ENCODE measurements at regions not wholly inside any gene's neighbourhood (a gene's known extent, or its start where the extent isn't known, plus 50 kb on each side); places are given as distances from the start of the nearest gene placed in this dataset.

DNA sequence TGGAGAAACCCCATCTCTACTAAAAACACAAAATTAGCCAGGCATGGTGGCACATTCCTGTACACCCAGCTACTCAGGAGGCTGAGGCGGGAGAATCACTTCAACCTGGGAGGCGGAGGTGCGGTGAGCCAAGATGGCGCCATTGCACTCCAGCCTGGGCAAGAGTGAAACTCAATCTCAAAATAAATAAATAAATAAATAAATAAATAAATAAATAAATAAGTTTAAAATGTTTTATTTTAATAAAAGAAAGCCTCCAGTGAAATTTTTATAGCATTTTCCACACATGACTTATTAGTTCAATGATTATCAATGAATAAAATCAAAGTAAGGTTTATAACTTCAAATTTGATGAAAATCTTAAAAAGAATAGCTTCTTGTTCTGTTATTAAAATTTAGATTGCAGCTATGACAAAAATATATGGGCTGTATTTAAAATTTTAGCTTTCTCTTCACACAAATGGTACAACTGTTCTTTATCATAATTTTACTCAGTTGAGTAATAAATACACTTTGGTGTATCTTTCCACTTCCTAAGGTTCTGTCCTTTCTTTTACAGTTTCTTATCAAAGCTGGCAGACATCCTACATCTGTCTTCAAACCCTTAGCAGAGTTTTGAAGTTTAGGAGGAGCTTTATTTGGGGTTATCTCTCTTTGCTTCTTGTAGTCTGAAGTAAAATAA lies 78.4 kb upstream of the ZSWIM2 start (continued):
- peak; percentile 56; the same call in 1 of the 2 replicates for TF ChIP-seq SMARCC2 (IDR thresholded peaks at IDR 0.05; ENCODE audit: low read depth)
- no peak for TF ChIP-seq JUN (IDR thresholded peaks at IDR 0.05; ENCODE audit: borderline replicate concordance, low read depth, low read length)
- TF ChIP-seq JUN (CRISPR knock-in tag; IDR thresholded peaks at IDR 0.05; ENCODE audit: borderline replicate concordance), result no peak
- TF ChIP-seq GATAD2B (IDR thresholded peaks at IDR 0.05; ENCODE audit: borderline replicate concordance), result 0 out of 2 replicates have a peak, but pooled peaks have one; percentile 42
- TF ChIP-seq ZNF785 (CRISPR knock-in tag; IDR thresholded peaks at IDR 0.05), result no peak
- TF ChIP-seq, protein P1, sequence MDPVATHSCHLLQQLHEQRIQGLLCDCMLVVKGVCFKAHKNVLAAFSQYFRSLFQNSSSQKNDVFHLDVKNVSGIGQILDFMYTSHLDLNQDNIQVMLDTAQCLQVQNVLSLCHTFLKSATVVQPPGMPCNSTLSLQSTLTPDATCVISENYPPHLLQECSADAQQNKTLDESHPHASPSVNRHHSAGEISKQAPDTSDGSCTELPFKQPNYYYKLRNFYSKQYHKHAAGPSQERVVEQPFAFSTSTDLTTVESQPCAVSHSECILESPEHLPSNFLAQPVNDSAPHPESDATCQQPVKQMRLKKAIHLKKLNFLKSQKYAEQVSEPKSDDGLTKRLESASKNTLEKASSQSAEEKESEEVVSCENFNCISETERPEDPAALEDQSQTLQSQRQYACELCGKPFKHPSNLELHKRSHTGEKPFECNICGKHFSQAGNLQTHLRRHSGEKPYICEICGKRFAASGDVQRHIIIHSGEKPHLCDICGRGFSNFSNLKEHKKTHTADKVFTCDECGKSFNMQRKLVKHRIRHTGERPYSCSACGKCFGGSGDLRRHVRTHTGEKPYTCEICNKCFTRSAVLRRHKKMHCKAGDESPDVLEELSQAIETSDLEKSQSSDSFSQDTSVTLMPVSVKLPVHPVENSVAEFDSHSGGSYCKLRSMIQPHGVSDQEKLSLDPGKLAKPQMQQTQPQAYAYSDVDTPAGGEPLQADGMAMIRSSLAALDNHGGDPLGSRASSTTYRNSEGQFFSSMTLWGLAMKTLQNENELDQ (CRISPR knock-in tag; IDR thresholded peaks at IDR 0.05; ENCODE audit: borderline replicate concordance), result no peak
- TF ChIP-seq RFX7 (CRISPR knock-in tag; IDR thresholded peaks at IDR 0.05), result no peak
- no peak for TF ChIP-seq MIER1 (IDR thresholded peaks at IDR 0.05; ENCODE audit: low read depth)
- no peak for TF ChIP-seq SMAD4 (CRISPR knock-in tag; conservative IDR thresholded peaks at IDR 0.05)
- TF ChIP-seq, protein P2, sequence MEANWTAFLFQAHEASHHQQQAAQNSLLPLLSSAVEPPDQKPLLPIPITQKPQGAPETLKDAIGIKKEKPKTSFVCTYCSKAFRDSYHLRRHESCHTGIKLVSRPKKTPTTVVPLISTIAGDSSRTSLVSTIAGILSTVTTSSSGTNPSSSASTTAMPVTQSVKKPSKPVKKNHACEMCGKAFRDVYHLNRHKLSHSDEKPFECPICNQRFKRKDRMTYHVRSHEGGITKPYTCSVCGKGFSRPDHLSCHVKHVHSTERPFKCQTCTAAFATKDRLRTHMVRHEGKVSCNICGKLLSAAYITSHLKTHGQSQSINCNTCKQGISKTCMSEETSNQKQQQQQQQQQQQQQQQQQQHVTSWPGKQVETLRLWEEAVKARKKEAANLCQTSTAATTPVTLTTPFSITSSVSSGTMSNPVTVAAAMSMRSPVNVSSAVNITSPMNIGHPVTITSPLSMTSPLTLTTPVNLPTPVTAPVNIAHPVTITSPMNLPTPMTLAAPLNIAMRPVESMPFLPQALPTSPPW (CRISPR knock-in tag; IDR thresholded peaks at IDR 0.05), result 0 out of 2 replicates have a peak, but pooled peaks have one; percentile 10
- peak; percentile 80 for TF ChIP-seq TEAD4 (IDR thresholded peaks at IDR 0.05; ENCODE audit: low read length)
- no peak for TF ChIP-seq TEAD4 (CRISPR knock-in tag; IDR thresholded peaks at IDR 0.05; ENCODE audit: borderline replicate concordance)
- TF ChIP-seq CBFA2T3 (IDR thresholded peaks at IDR 0.05), result peak; percentile 88
- TF ChIP-seq, protein P3, sequence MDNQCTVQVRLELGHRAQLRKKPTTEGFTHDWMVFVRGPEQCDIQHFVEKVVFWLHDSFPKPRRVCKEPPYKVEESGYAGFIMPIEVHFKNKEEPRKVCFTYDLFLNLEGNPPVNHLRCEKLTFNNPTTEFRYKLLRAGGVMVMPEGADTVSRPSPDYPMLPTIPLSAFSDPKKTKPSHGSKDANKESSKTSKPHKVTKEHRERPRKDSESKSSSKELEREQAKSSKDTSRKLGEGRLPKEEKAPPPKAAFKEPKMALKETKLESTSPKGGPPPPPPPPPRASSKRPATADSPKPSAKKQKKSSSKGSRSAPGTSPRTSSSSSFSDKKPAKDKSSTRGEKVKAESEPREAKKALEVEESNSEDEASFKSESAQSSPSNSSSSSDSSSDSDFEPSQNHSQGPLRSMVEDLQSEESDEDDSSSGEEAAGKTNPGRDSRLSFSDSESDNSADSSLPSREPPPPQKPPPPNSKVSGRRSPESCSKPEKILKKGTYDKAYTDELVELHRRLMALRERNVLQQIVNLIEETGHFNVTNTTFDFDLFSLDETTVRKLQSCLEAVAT (IDR thresholded peaks at IDR 0.05), result no peak
- no peak for TF ChIP-seq CSDE1 (IDR thresholded peaks at IDR 0.05)
- TF ChIP-seq SMARCB1 (IDR thresholded peaks at IDR 0.05; ENCODE audit: insufficient read length, low read depth), result no peak
- TF ChIP-seq, protein P4, sequence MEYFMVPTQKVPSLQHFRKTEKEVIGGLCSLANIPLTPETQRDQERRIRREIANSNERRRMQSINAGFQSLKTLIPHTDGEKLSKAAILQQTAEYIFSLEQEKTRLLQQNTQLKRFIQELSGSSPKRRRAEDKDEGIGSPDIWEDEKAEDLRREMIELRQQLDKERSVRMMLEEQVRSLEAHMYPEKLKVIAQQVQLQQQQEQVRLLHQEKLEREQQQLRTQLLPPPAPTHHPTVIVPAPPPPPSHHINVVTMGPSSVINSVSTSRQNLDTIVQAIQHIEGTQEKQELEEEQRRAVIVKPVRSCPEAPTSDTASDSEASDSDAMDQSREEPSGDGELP (CRISPR knock-in tag; IDR thresholded peaks at IDR 0.05; ENCODE audit: borderline replicate concordance), result no peak
- no peak for TF ChIP-seq THRAP3 (IDR thresholded peaks at IDR 0.05; ENCODE audit: borderline replicate concordance)
- TF ChIP-seq YY1 (IDR thresholded peaks at IDR 0.05; ENCODE audit: borderline replicate concordance in 1 of 3, control insufficient read depth in 1 of 3, extremely low read depth in 1 of 3, insufficient read depth in 3 of 3, insufficient read length in 1 of 3, insufficient replicate concordance in 2 of 3, low read depth in 1 of 3, low read length in 2 of 3), result no peak
- TF ChIP-seq NCOR1 (IDR thresholded peaks at IDR 0.05), result peak; percentile 75
- no peak for TF ChIP-seq ZNF212 (CRISPR knock-in tag; IDR thresholded peaks at IDR 0.05)
- no peak for TF ChIP-seq C11orf30 (IDR thresholded peaks at IDR 0.05; ENCODE audit: low read depth)
- TF ChIP-seq MCM5 (IDR thresholded peaks at IDR 0.05; ENCODE audit: low read depth), result no peak
- TF ChIP-seq BCOR (IDR thresholded peaks at IDR 0.05), result no peak

Measured in K562 (cell line).